ENCODE measurements at regions not wholly inside any gene's neighbourhood (a gene's known extent, or its start where the extent isn't known, plus 50 kb on each side); places are given as distances from the start of the nearest gene placed in this dataset.
"Not testable (repeated sequence)": the region's sequence is repeated elsewhere in the genome, so short reads cannot be mapped to it uniquely, and the experiment has no call there.

DNA sequence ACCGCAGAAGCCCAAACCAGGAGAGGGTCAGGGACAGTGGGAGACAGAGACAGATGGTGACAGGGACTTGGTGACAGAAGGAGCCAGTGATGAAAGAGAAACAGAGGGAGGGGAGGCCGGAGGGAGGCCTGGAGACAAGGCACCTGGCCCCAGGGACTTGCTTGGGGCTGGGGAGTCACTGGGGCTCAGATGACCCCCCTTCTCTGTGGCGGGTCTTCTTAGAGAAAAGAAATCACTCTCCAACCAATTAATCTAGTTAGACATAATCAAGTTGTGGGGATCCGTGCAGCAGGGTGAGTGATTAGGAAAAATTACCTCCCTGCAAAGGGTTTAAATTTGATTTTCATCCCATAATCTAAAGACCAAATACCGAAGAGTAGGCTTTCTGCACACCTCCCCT lies 519.8 kb downstream of the PTPRU start:
- Mint-ChIP-seq H3K27me3 (ENCODE audit: low read depth) (peaks cover 18% of the 10 kb centered on the region), H3K9me3 (no peaks in the 10 kb centered on the region), H3K4me3 (no peak overlapping the region), H3K36me3 (ENCODE audit: insufficient read depth) (no peaks in the 10 kb centered on the region), H3K4me1 (ENCODE audit: low read depth) (no peaks in the 10 kb centered on the region)
- no peak for ATAC-seq
- DNase-seq: no peak

GRCh38 chr1:29755412-29756015 lies 519.2 kb downstream of the PTPRU start:
- peaks cover 18% of the 10 kb centered on the region for H3K27me3 Mint-ChIP-seq (ENCODE audit: low read depth)
- not testable (repeated sequence) for ATAC-seq; H3K9me3 Mint-ChIP-seq; H3K4me3 Mint-ChIP-seq; H3K36me3 Mint-ChIP-seq (ENCODE audit: insufficient read depth); H3K4me1 Mint-ChIP-seq (ENCODE audit: low read depth); DNase-seq

DNA sequence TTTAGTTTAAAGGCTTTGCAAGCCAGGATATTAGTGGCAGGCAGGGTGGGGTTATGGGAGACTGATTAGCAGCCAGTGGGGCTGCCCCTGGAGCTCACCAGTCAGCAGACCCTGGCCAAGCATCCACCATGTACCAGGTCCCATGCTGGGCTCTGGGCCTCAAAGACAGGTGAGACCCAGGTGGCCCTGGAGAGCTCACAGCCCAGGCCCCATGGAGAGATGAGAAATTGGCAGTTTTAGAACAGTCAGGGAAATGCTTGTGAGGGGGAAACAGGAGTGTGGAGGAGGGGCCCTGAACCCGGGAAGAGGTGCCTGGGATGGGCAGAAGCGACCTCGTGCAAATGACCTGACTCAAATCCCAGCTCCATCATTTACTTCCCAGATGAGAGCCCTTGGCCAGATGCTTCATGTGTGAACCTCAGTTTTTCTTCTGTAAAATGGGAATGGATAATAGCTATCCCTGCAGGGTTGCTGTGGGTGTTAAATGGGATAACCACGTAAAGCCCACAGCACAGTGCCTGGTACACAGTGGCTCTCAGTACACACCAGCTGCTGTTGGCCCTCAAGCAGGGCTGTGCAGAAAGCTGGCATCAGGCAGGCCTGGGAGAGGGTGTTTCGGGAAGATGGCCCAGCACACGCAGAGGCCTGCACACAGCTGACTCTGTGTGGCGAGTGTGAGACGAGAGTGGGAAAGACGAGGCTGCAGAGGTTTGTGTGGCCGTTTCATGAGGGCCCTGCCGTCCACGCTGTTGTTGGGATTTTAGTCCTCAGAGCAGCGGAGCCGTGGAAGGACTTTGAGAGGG lies 518.5 kb downstream of the PTPRU start:
- no peak for ATAC-seq
- peaks cover 17% of the 10 kb centered on the region for H3K27me3 Mint-ChIP-seq (ENCODE audit: low read depth)
- no peaks in the 10 kb centered on the region for H3K36me3 Mint-ChIP-seq (ENCODE audit: insufficient read depth)
- H3K4me1 Mint-ChIP-seq (ENCODE audit: low read depth): no peaks in the 10 kb centered on the region
- no peak for DNase-seq
- no peaks in the 10 kb centered on the region for H3K9me3 Mint-ChIP-seq
- H3K4me3 Mint-ChIP-seq: no peak overlapping the region

GRCh38 chr1:29753771-29754572 lies 517.6 kb downstream of the PTPRU start:
- Mint-ChIP-seq H3K27me3 (ENCODE audit: low read depth) (peaks cover 17% of the 10 kb centered on the region), H3K9me3 (no peaks in the 10 kb centered on the region), H3K4me3 (no peak overlapping the region), H3K36me3 (ENCODE audit: insufficient read depth) (no peaks in the 10 kb centered on the region), H3K4me1 (ENCODE audit: low read depth) (no peaks in the 10 kb centered on the region)
- no peak for ATAC-seq
- no peak for DNase-seq

DNA sequence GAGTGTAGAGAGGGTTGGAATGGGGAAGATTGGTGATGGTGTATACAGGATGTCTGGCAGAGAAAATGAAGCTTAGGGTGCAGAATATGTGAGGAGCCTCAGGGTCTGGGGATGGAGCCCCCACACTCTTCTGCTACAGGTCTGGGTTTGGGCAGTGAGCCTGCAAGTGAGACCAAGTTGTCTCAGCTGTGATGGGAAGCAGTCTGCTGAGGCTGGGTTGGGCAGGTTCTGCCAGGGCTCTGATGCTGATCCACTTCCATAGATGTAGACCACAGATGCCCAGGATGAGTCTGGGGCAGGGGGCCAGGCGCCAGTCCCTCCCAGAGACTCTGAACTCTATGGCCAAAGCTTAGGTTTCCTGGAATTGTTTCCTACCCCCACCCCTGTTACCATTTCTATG lies 516.9 kb downstream of the PTPRU start:
- Mint-ChIP-seq H3K27me3 (ENCODE audit: low read depth) (peaks cover 18% of the 10 kb centered on the region), H3K9me3 (no peaks in the 10 kb centered on the region), H3K4me1 (ENCODE audit: low read depth) (no peaks in the 10 kb centered on the region), H3K36me3 (ENCODE audit: insufficient read depth) (no peaks in the 10 kb centered on the region), H3K4me3 (no peak overlapping the region)
- ATAC-seq (no peak), DNase-seq (no peak)

DNA sequence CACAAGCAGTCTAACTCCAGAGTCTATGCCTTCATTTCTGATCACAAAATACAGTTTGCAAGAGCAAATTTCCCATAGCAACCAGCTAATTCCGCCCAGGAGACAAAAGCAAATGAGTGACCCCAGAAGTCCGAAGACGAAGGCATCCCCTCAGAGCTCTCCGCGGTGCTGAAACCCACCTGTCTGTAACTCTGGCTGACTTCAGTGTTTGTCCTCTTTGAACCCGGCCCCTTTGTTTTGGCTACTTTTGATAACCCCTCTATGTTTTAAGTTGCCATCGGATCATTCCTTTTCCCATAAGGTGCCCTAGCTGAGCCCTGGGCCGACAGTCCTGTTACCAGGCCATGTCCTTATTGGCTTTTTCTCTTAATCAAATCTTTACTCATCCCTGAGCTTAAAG lies 515.8 kb downstream of the PTPRU start:
- Mint-ChIP-seq H3K36me3 (ENCODE audit: insufficient read depth) (no peaks in the 10 kb centered on the region), H3K4me1 (ENCODE audit: low read depth) (no peaks in the 10 kb centered on the region), H3K4me3 (no peak overlapping the region), H3K27me3 (ENCODE audit: low read depth) (peaks cover 15% of the 10 kb centered on the region), H3K9me3 (no peaks in the 10 kb centered on the region)
- no peak for ATAC-seq
- no peak for DNase-seq

- ATAC-seq (no peak), DNase-seq (no peak)
- H3K9me3 Mint-ChIP-seq: no peaks in the 10 kb centered on the region
- no peak overlapping the region for H3K4me3 Mint-ChIP-seq
- no peaks in the 10 kb centered on the region for H3K36me3 Mint-ChIP-seq (ENCODE audit: insufficient read depth)
- no peaks in the 10 kb centered on the region for H3K4me1 Mint-ChIP-seq (ENCODE audit: low read depth)
- H3K27me3 Mint-ChIP-seq (ENCODE audit: low read depth): peaks cover 13% of the 10 kb centered on the region
Measured at GRCh38 chr1:29749024-29749945, 513.0 kb downstream of the PTPRU start.

DNA sequence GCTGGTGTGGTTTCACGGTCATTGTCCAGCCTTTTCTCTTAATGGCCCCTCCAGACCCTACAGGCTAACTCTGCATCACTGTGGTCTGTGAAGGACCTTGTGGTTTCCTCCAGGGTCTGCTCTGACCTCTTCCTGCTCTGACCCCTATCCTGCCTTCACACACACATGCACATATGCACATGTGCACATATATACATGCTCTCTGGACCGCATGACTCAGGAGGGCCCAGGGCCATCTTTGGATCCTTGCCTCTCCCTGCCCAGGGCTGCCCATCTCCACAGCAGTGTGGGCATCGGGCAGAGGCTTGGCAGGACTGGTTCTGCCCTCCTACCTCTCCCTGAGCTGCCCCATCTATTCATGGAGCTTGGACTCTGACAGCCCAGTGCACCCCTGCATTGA lies 510.9 kb downstream of the PTPRU start:
- no peaks in the 10 kb centered on the region for H3K4me1 Mint-ChIP-seq (ENCODE audit: low read depth)
- no peaks in the 10 kb centered on the region for H3K9me3 Mint-ChIP-seq
- ATAC-seq (no peak), DNase-seq (no peak)
- no peaks in the 10 kb centered on the region for H3K36me3 Mint-ChIP-seq (ENCODE audit: insufficient read depth)
- no peak overlapping the region for H3K4me3 Mint-ChIP-seq
- peaks cover 15% of the 10 kb centered on the region for H3K27me3 Mint-ChIP-seq (ENCODE audit: low read depth)

DNA sequence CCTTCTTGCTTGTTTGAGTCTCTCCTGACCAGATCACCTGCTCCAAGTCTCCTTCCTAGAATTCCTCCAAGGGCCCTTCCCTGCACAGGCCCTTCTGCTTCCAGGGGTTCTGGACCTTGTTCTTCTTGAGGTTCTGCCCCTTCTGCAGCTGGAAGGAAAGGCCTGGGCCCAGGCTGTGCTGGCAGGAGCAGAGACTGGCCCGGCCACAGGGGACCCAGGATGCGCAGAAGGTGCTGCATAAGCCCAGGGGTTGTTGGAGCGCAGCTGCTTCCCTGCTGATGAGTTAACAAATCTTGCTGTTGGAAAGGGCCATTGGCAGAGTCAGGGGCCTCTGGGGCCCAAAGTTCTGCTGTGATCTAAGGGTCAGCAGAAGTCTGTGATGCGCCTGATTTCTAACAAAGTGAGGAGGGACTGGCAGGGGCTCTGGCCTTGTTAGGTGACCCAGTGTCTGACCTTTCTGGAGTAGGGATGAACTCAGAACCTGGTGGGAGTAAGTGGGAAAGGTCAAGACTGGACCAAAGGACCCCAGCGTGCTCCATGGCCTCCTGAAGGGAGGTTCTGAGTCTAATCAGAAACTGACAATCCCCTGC lies 509.8 kb downstream of the PTPRU start:
- Mint-ChIP-seq H3K27me3 (ENCODE audit: low read depth) (peaks cover 8% of the 10 kb centered on the region), H3K9me3 (no peaks in the 10 kb centered on the region), H3K4me1 (ENCODE audit: low read depth) (no peaks in the 10 kb centered on the region), H3K4me3 (no peak overlapping the region), H3K36me3 (ENCODE audit: insufficient read depth) (no peaks in the 10 kb centered on the region)
- DNase-seq (no peak), ATAC-seq (no peak)

GRCh38 chr1:29744684-29745490 lies 508.6 kb downstream of the PTPRU start:
- no peaks in the 10 kb centered on the region for H3K4me1 Mint-ChIP-seq (ENCODE audit: low read depth)
- DNase-seq (no peak), ATAC-seq (no peak)
- H3K4me3 Mint-ChIP-seq: no peak overlapping the region
- H3K27me3 Mint-ChIP-seq (ENCODE audit: low read depth): peaks cover 5% of the 10 kb centered on the region
- no peaks in the 10 kb centered on the region for H3K36me3 Mint-ChIP-seq (ENCODE audit: insufficient read depth)
- no peaks in the 10 kb centered on the region for H3K9me3 Mint-ChIP-seq

DNA sequence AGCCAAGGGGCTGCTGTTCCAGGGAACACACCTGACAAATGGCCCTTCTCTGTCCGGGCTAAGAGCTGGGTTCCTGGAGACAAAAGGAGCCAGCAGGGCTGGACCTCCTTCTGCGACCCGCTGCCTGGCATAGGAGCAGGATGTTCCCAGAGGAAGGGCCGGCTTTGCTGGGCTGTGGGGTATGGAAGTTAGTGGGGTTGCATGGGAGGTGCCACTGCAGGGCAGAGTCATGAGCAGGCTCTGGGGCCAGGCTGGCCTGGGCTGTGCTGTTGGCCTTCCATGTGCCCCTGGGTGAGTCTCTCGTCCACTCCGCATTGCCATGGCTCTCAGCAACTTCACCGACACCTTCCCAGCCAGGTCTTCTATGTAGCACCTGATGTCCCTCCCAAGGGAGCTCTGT lies 507.6 kb downstream of the PTPRU start:
- Mint-ChIP-seq H3K27me3 (ENCODE audit: low read depth) (peaks cover 8% of the 10 kb centered on the region), H3K4me3 (no peak overlapping the region)

GRCh38 chr1:29743264-29743663 lies 506.9 kb downstream of the PTPRU start:
- no peaks in the 10 kb centered on the region for H3K36me3 Mint-ChIP-seq (ENCODE audit: insufficient read depth)
- DNase-seq: no peak
- no peaks in the 10 kb centered on the region for H3K4me1 Mint-ChIP-seq (ENCODE audit: low read depth)
- H3K27me3 Mint-ChIP-seq (ENCODE audit: low read depth): peaks cover 11% of the 10 kb centered on the region
- H3K9me3 Mint-ChIP-seq: no peaks in the 10 kb centered on the region
- no peak overlapping the region for H3K4me3 Mint-ChIP-seq
- ATAC-seq: no peak

More for the DNA sequence above, 507.6 kb downstream of the PTPRU start:
- no peak for DNase-seq
- ATAC-seq: no peak
- no peaks in the 10 kb centered on the region for H3K36me3 Mint-ChIP-seq (ENCODE audit: insufficient read depth)
- H3K4me1 Mint-ChIP-seq (ENCODE audit: low read depth): no peaks in the 10 kb centered on the region
- H3K9me3 Mint-ChIP-seq: no peaks in the 10 kb centered on the region

DNA sequence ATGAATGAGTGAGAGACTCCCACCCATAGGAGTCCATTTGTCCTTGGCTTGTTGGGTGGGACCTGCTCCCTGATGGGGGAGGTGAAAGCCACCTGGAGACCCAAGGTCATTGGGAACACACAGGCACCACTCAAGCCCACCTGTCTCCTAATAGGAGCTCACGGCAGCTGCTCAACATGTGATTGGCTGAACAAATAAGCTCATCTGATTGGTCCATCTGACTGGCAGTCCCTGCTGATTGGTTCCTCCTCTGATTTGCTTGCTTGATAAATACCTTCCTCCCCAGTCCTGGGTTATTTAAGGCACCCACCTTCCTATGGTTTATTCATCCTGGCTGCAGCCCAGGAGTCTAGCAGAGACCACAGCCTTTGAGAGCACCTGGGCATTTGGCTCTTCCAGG lies 502.9 kb downstream of the PTPRU start:
- Mint-ChIP-seq H3K27me3 (ENCODE audit: low read depth) (peaks cover 10% of the 10 kb centered on the region), H3K4me3 (no peak overlapping the region), H3K4me1 (ENCODE audit: low read depth) (no peaks in the 10 kb centered on the region), H3K36me3 (ENCODE audit: insufficient read depth) (no peaks in the 10 kb centered on the region), H3K9me3 (no peaks in the 10 kb centered on the region)
- ATAC-seq (no peak), DNase-seq (no peak)

All from activated T-cell treated with anti-CD3 and anti-CD28 coated beads, Interleukin-2, amount 50 U/mL, for 4 hours (primary cell).